GM19043 (cell line): ENCODE measurements at regions not wholly inside any gene's neighbourhood (a gene's known extent, or its start where the extent isn't known, plus 50 kb on each side); places are given as distances from the start of the nearest gene placed in this dataset.

Experiments
- ATAC-seq: cut with Tn5 transposase; IDR thresholded peaks from one replicate; pipeline ENCODE4 v1.9.1; 2021; ENCODE audit warnings: low read depth; ENCODE audit not compliant: unreplicated experiment

- peak; percentile 55 for ATAC-seq
Measured at GRCh38 chr1:84090447-84091245, 53.4 kb upstream of the PRKACB start.

- ATAC-seq = no peak
Measured at GRCh38 chr1:84089867-84090266, 54.2 kb upstream of the PRKACB start.

GRCh38 chr1:84089465-84089864 is 54.6 kb upstream of the PRKACB start:
- ATAC-seq = no peak

- ATAC-seq = no peak
Measured at GRCh38 chr1:84086616-84087015, 57.5 kb upstream of the PRKACB start.

- no peak for ATAC-seq
Measured at GRCh38 chr1:84086189-84086588, 57.9 kb upstream of the PRKACB start.

DNA sequence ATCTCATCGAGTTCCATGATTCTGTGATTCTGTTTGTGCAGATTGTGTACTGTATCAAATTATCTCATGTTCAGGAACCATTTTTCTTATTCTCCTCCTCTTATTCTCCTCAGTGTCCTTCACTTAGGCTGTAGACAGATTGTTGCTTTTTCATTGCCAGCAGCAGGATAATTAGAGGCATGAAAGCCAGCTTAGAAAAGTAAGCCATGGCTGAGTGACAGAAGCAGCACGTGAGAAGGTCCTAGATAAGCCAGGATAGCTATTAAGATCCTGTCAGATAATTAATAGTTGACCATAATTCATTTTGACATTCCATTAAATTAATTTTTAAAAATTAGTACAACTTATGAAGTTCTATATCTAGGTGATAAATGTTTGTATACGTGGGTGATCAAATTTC is 60.8 kb upstream of the PRKACB start:
- ATAC-seq = no peak

DNA sequence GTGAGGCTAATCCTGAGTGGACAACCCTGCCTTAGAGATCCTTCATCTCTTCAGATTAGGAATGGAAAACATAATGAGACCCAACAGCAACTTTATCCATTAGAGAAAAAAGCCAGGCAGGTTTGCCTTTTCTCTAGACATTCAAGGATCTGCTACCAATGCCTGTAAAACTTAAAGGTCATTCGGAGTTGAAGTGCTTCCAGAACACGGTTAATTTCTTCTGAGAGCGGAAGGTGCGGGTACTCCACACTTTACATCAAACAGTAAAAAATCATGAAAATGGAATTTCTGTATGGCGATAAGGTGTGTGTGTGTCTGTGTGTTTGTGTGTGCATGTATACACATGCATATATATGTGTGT is 65.2 kb upstream of the PRKACB start:
- ATAC-seq = no peak

GRCh38 chr1:84078108-84078841 is 65.8 kb upstream of the PRKACB start:
- ATAC-seq = peak; percentile 33

DNA sequence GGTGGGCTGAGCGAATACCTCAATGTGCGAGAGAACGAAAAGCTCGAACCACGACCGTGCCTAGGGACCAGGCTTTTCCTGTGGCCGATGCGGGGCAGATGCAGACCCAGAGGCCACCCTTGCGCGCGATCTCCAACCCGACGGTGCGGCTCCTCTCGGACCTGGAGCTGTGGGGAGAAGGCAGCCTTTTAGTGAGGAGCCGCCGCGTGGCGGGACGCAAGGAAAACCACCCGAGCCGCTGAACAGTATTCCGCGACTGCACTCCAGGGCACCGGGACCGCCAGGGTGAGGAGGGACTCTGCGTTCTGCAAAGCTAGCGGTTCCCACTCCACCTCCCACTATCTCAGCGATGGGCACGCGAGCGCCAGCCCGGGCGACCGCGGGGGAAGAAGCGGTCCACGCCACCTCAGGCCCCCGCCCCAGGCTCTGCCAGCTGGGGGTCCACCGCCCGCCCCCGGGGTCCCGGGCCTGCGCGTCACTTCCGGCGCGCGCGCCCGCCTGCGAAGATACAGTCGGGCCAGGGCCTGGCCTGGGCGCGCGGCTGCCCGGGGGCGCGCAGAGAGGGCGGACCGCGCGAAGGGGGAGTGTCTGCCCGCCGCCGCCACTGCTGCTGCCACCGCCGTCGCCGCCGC is 66.5 kb upstream of the PRKACB start:
- ATAC-seq = peak; percentile 89

DNA sequence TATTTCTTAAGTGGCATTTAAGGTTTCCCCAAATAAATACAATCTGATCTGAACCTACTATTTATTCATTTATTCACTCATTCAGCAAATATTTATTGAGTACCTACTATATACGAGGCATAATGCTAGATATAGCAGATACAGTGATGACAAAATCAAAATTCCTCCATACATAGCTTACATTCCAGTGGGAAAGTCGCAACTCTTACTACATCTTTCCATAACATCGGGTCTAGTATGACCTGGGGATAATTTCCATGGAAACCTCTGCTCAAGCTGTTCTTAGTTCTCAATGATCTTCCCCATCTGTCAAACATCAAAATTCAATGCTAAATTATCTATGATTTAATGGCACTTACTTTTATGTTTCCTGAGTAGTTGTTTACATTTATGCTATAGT is 70.8 kb upstream of the PRKACB start:
- ATAC-seq = no peak

- no peak for ATAC-seq
Measured at GRCh38 chr1:84069236-84069845, 70.4 kb upstream of the TTLL7 start.

DNA sequence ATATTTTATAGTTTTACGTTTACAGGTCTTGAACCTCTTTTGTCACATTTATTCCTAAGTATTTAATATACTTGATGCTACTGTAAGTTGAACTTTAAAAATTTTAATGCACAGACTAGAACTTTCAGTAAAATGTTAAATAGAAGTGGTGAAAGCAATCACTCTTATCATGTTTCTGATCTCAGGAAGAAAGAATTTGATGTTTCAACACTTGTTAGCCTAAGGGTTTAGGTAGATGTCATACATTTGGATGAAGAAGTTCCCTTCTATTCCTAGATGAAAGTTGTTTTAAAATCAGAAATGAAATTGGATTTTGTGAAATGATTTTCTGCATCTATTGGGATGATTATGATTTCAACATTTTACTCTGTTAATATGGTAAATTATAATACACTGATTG is 63.6 kb upstream of the TTLL7 start:
- no peak for ATAC-seq

- no peak for ATAC-seq
Measured at GRCh38 chr1:84061336-84061735, 62.4 kb upstream of the TTLL7 start.

DNA sequence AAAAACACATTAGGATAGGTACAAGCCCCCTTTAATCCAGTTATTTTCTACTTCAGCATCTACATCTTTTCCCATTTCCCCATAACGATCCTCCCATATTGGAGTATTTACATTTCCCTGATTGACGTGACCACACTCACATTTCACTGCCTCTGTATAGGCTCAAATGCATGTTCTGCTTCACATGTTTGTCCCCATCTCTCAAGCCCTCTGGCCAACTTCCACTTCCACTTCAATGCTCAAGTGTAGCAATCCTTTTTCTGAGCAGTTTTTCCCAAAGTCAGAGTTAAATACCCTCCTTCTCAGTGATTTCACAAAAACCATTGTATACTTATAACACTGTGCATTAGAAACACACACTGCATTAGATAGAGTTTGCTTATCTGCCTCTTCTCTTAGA is 61.8 kb upstream of the TTLL7 start:
- no peak for ATAC-seq

DNA sequence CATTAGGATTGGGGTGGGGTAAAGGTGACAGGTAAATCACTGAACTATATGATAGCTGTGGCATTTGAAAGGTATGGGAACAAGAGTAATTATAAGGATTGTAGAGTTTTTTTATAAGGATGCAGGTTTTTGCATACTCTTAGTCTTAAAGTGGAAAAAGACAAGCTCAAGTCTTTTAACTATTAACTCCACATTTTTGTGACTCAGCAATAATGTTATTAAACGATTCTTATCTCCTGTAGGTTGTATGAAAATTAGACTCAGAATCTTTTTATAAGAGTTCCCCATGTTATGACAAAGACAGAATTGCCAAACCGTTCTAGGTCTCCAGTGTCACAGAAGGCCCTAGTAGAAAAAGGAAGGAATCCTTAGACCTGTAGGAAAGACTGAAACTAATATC is 49.9 kb upstream of the TTLL7 start:
- ATAC-seq = no peak
